ENCODE measurements at regions not wholly inside any gene's neighbourhood (a gene's known extent, or its start where the extent isn't known, plus 50 kb on each side); places are given as distances from the start of the nearest gene placed in this dataset.

- DNase-seq (ENCODE audit: low spot score) = no peak
- no peak overlapping the region for H3K27ac ChIP-seq
- POLR2A ChIA-PET (ENCODE audit: low non-redundant PET) = no interaction called here
- CTCF ChIA-PET = no interaction called here
- TF ChIP-seq CTCF (conservative IDR thresholded peaks at IDR 0.05; ENCODE audit: low read depth) = no peak
These were observed 61.6 kb upstream of the PDGFRA start for GRCh38 chr4:54167508-54167907.

- H3K27ac ChIP-seq = no peak overlapping the region
- POLR2A ChIA-PET (ENCODE audit: low non-redundant PET) = no interaction called here
- TF ChIP-seq CTCF (conservative IDR thresholded peaks at IDR 0.05; ENCODE audit: low read depth) = no peak
- CTCF ChIA-PET = no interaction called here
- DNase-seq (ENCODE audit: low spot score) = no peak
These were observed 59.9 kb upstream of the PDGFRA start for GRCh38 chr4:54169176-54169575.

- ChIA-PET CTCF (no interaction called here), POLR2A (ENCODE audit: low non-redundant PET) (no interaction called here)
- H3K27ac ChIP-seq = no peak overlapping the region
- TF ChIP-seq CTCF (conservative IDR thresholded peaks at IDR 0.05; ENCODE audit: low read depth) = no peak
- DNase-seq (ENCODE audit: low spot score) = no peak
These were observed 56.9 kb upstream of the PDGFRA start for GRCh38 chr4:54172156-54172555.

- CTCF ChIA-PET = no interaction called here
- no peak for DNase-seq (ENCODE audit: low spot score)
- no peak overlapping the region for H3K27ac ChIP-seq
- no peak for TF ChIP-seq CTCF (conservative IDR thresholded peaks at IDR 0.05; ENCODE audit: low read depth)
- POLR2A ChIA-PET (ENCODE audit: low non-redundant PET) = no interaction called here
These were observed 55.7 kb upstream of the PDGFRA start for GRCh38 chr4:54173281-54173912.

GRCh38 chr4:54176202-54176601, 52.9 kb upstream of the PDGFRA start:
- POLR2A ChIA-PET (ENCODE audit: low non-redundant PET) = no interaction called here
- no peak for TF ChIP-seq CTCF (conservative IDR thresholded peaks at IDR 0.05; ENCODE audit: low read depth)
- no peak overlapping the region for H3K27ac ChIP-seq
- no peak for DNase-seq (ENCODE audit: low spot score)
- CTCF ChIA-PET = no interaction called here

Measured in RWPE1 (cell line).